Stimulated activated CD8-positive, alpha-beta memory T cell treated with anti-CD3 and anti-CD28 coated beads, Interleukin-4, amount 100 ng/mL, for 48 hours (primary cell): ENCODE measurements at regions not wholly inside any gene's neighbourhood (a gene's known extent, or its start where the extent isn't known, plus 50 kb on each side); places are given as distances from the start of the nearest gene placed in this dataset.

Source experiments
- DNase-seq: peaks from one replicate; pipeline ENCODE4 v3.0.0-alpha.2; 2020

- no peak for DNase-seq
Measured at GRCh38 chr16:86963600-86964575, 353.3 kb downstream of the C16orf95 start.

- DNase-seq, result no peak
Measured at GRCh38 chr16:86964796-86965241, 352.4 kb downstream of the C16orf95 start.

GRCh38 chr16:86965331-86965730 lies 351.9 kb downstream of the C16orf95 start:
- no peak for DNase-seq

- no peak for DNase-seq
Measured at GRCh38 chr16:86965840-86966550, 351.2 kb downstream of the C16orf95 start.

- DNase-seq, result no peak
Measured at GRCh38 chr16:86966777-86967176, 350.4 kb downstream of the C16orf95 start.

- no peak for DNase-seq
Measured at GRCh38 chr16:86968866-86969265, 348.3 kb downstream of the C16orf95 start.

GRCh38 chr16:86969716-86970115 lies 347.5 kb downstream of the C16orf95 start:
- DNase-seq, result no peak

GRCh38 chr16:86970279-86970678 lies 346.9 kb downstream of the C16orf95 start:
- DNase-seq, result no peak

GRCh38 chr16:86970726-86971125 lies 346.5 kb downstream of the C16orf95 start:
- no peak for DNase-seq

- DNase-seq, result no peak
Measured at GRCh38 chr16:86971251-86971650, 345.9 kb downstream of the C16orf95 start.

- no peak for DNase-seq
Measured at GRCh38 chr16:86974120-86974519, 343.1 kb downstream of the C16orf95 start.

GRCh38 chr16:86975445-86975844 lies 341.7 kb downstream of the C16orf95 start:
- DNase-seq, result no peak

GRCh38 chr16:86977076-86977676 lies 340.0 kb downstream of the C16orf95 start:
- no peak for DNase-seq

- no peak for DNase-seq
Measured at GRCh38 chr16:86978445-86979030, 338.7 kb downstream of the C16orf95 start.

GRCh38 chr16:86979061-86979460 lies 338.1 kb downstream of the C16orf95 start:
- no peak for DNase-seq

- DNase-seq, result no peak
Measured at GRCh38 chr16:86979984-86980553, 337.1 kb downstream of the C16orf95 start.

GRCh38 chr16:86980644-86981043 lies 336.5 kb downstream of the C16orf95 start:
- no peak for DNase-seq

GRCh38 chr16:86982347-86982596 lies 334.9 kb downstream of the C16orf95 start:
- DNase-seq, result no peak

GRCh38 chr16:86982912-86983311 lies 334.3 kb downstream of the C16orf95 start:
- DNase-seq, result no peak

- no peak for DNase-seq
Measured at GRCh38 chr16:86983621-86984020, 333.6 kb downstream of the C16orf95 start.

- DNase-seq, result no peak
Measured at GRCh38 chr16:86984343-86984742, 332.8 kb downstream of the C16orf95 start.

- DNase-seq, result no peak
Measured at GRCh38 chr16:86984991-86985647, 332.1 kb downstream of the C16orf95 start.

GRCh38 chr16:86985648-86986015 lies 331.6 kb downstream of the C16orf95 start:
- DNase-seq, result no peak
